ENCODE measurements at regions not wholly inside any gene's neighbourhood (a gene's known extent, or its start where the extent isn't known, plus 50 kb on each side); places are given as distances from the start of the nearest gene placed in this dataset.

- ChIA-PET POLR2A (no interaction called here), CTCF (no interaction called here)
- Mint-ChIP-seq H3K4me3 (no peak overlapping the region), H3K27ac (no peak overlapping the region), H3K27me3 (no peaks in the 10 kb centered on the region), H3K4me1 (no peaks in the 10 kb centered on the region), H3K9me3 (no peaks in the 10 kb centered on the region), H3K36me3 (ENCODE audit: low read depth) (no peaks in the 10 kb centered on the region)
- no peak for DNase-seq
Measured at GRCh38 chr9:29796291-29796952, 2223.1 kb upstream of the C9orf72 start.

GRCh38 chr9:29798599-29798998 lies 2225.3 kb upstream of the C9orf72 start:
- POLR2A ChIA-PET: no interaction called here
- H3K36me3 Mint-ChIP-seq (ENCODE audit: low read depth): no peaks in the 10 kb centered on the region
- CTCF ChIA-PET: no interaction called here
- H3K9me3 Mint-ChIP-seq: no peaks in the 10 kb centered on the region
- no peaks in the 10 kb centered on the region for H3K27me3 Mint-ChIP-seq
- no peak overlapping the region for H3K4me3 Mint-ChIP-seq
- DNase-seq: no peak
- H3K4me1 Mint-ChIP-seq: no peaks in the 10 kb centered on the region
- H3K27ac Mint-ChIP-seq: no peak overlapping the region

- ChIA-PET CTCF (no interaction called here), POLR2A (no interaction called here)
- no peaks in the 10 kb centered on the region for H3K9me3 Mint-ChIP-seq
- H3K4me3 Mint-ChIP-seq: no peak overlapping the region
- no peak overlapping the region for H3K27ac Mint-ChIP-seq
- DNase-seq: no peak
- no peaks in the 10 kb centered on the region for H3K4me1 Mint-ChIP-seq
- H3K27me3 Mint-ChIP-seq: no peaks in the 10 kb centered on the region
- no peaks in the 10 kb centered on the region for H3K36me3 Mint-ChIP-seq (ENCODE audit: low read depth)
Measured at GRCh38 chr9:29799227-29799626, 2225.9 kb upstream of the C9orf72 start.

GRCh38 chr9:29800821-29801220 lies 2227.5 kb upstream of the C9orf72 start:
- ChIA-PET CTCF (no interaction called here), POLR2A (no interaction called here)
- no peak for DNase-seq
- H3K36me3 Mint-ChIP-seq (ENCODE audit: low read depth): no peaks in the 10 kb centered on the region
- H3K27ac Mint-ChIP-seq: no peak overlapping the region
- no peaks in the 10 kb centered on the region for H3K9me3 Mint-ChIP-seq
- no peak overlapping the region for H3K4me3 Mint-ChIP-seq
- no peaks in the 10 kb centered on the region for H3K27me3 Mint-ChIP-seq
- no peaks in the 10 kb centered on the region for H3K4me1 Mint-ChIP-seq

GRCh38 chr9:29802454-29802853 lies 2229.2 kb upstream of the C9orf72 start:
- no peak for DNase-seq
- CTCF ChIA-PET: no interaction called here
- POLR2A ChIA-PET: no interaction called here
- Mint-ChIP-seq H3K36me3 (ENCODE audit: low read depth) (no peaks in the 10 kb centered on the region), H3K27me3 (no peaks in the 10 kb centered on the region), H3K27ac (no peak overlapping the region), H3K4me3 (no peak overlapping the region), H3K4me1 (no peaks in the 10 kb centered on the region), H3K9me3 (no peaks in the 10 kb centered on the region)

- Mint-ChIP-seq H3K36me3 (ENCODE audit: low read depth) (no peaks in the 10 kb centered on the region), H3K4me3 (no peak overlapping the region), H3K27me3 (no peaks in the 10 kb centered on the region), H3K27ac (no peak overlapping the region), H3K9me3 (peaks cover 2% of the 10 kb centered on the region), H3K4me1 (no peaks in the 10 kb centered on the region)
- POLR2A ChIA-PET: no interaction called here
- no peak for DNase-seq
- CTCF ChIA-PET: no interaction called here
Measured at GRCh38 chr9:29806937-29807618, 2233.8 kb upstream of the C9orf72 start.

GRCh38 chr9:29816954-29817703 lies 2243.8 kb upstream of the C9orf72 start:
- Mint-ChIP-seq H3K27ac (no peak overlapping the region), H3K36me3 (ENCODE audit: low read depth) (no peaks in the 10 kb centered on the region), H3K9me3 (peaks cover 18% of the 10 kb centered on the region), H3K4me3 (no peak overlapping the region), H3K4me1 (no peaks in the 10 kb centered on the region), H3K27me3 (no peaks in the 10 kb centered on the region)
- CTCF ChIA-PET: no interaction called here
- DNase-seq: no peak
- POLR2A ChIA-PET: no interaction called here

- H3K4me1 Mint-ChIP-seq: no peaks in the 10 kb centered on the region
- no peak overlapping the region for H3K27ac Mint-ChIP-seq
- ChIA-PET CTCF (no interaction called here), POLR2A (no interaction called here)
- no peak overlapping the region for H3K4me3 Mint-ChIP-seq
- no peaks in the 10 kb centered on the region for H3K27me3 Mint-ChIP-seq
- H3K36me3 Mint-ChIP-seq (ENCODE audit: low read depth): no peaks in the 10 kb centered on the region
- no peak for DNase-seq
- H3K9me3 Mint-ChIP-seq: peaks cover 15% of the 10 kb centered on the region
Measured at GRCh38 chr9:29822458-29822857, 2249.2 kb upstream of the C9orf72 start.

GRCh38 chr9:29826421-29826820 lies 2253.1 kb upstream of the C9orf72 start:
- H3K9me3 Mint-ChIP-seq: peaks cover 3% of the 10 kb centered on the region
- no peaks in the 10 kb centered on the region for H3K27me3 Mint-ChIP-seq
- no peak overlapping the region for H3K27ac Mint-ChIP-seq
- H3K36me3 Mint-ChIP-seq (ENCODE audit: low read depth): no peaks in the 10 kb centered on the region
- ChIA-PET POLR2A (no interaction called here), CTCF (no interaction called here)
- no peaks in the 10 kb centered on the region for H3K4me1 Mint-ChIP-seq
- H3K4me3 Mint-ChIP-seq: no peak overlapping the region
- DNase-seq: no peak

GRCh38 chr9:29830821-29831220 lies 2257.5 kb upstream of the C9orf72 start:
- H3K27me3 Mint-ChIP-seq: no peaks in the 10 kb centered on the region
- H3K27ac Mint-ChIP-seq: no peak overlapping the region
- ChIA-PET CTCF (no interaction called here), POLR2A (no interaction called here)
- DNase-seq: no peak
- no peak overlapping the region for H3K4me3 Mint-ChIP-seq
- H3K36me3 Mint-ChIP-seq (ENCODE audit: low read depth): no peaks in the 10 kb centered on the region
- H3K9me3 Mint-ChIP-seq: no peaks in the 10 kb centered on the region
- H3K4me1 Mint-ChIP-seq: no peaks in the 10 kb centered on the region

GRCh38 chr9:29838491-29839020 lies 2265.3 kb upstream of the C9orf72 start:
- H3K36me3 Mint-ChIP-seq (ENCODE audit: low read depth): no peaks in the 10 kb centered on the region
- POLR2A ChIA-PET: no interaction called here
- H3K27me3 Mint-ChIP-seq: no peaks in the 10 kb centered on the region
- H3K4me3 Mint-ChIP-seq: no peak overlapping the region
- H3K27ac Mint-ChIP-seq: no peak overlapping the region
- DNase-seq: no peak
- CTCF ChIA-PET: no interaction called here
- no peaks in the 10 kb centered on the region for H3K9me3 Mint-ChIP-seq
- no peaks in the 10 kb centered on the region for H3K4me1 Mint-ChIP-seq

GRCh38 chr9:29844251-29844650 lies 2271.0 kb upstream of the C9orf72 start:
- ChIA-PET POLR2A (no interaction called here), CTCF (no interaction called here)
- Mint-ChIP-seq H3K4me3 (no peak overlapping the region), H3K36me3 (ENCODE audit: low read depth) (no peaks in the 10 kb centered on the region), H3K4me1 (no peaks in the 10 kb centered on the region), H3K27ac (no peak overlapping the region), H3K9me3 (no peaks in the 10 kb centered on the region), H3K27me3 (no peaks in the 10 kb centered on the region)
- no peak for DNase-seq

- CTCF ChIA-PET: no interaction called here
- H3K27ac Mint-ChIP-seq: no peak overlapping the region
- POLR2A ChIA-PET: no interaction called here
- no peaks in the 10 kb centered on the region for H3K9me3 Mint-ChIP-seq
- no peaks in the 10 kb centered on the region for H3K27me3 Mint-ChIP-seq
- H3K4me3 Mint-ChIP-seq: no peak overlapping the region
- no peak for DNase-seq
- H3K36me3 Mint-ChIP-seq (ENCODE audit: low read depth): no peaks in the 10 kb centered on the region
- H3K4me1 Mint-ChIP-seq: no peaks in the 10 kb centered on the region
Measured at GRCh38 chr9:29850664-29851063, 2277.4 kb upstream of the C9orf72 start.

GRCh38 chr9:29861803-29862202 lies 2288.5 kb upstream of the C9orf72 start:
- no peaks in the 10 kb centered on the region for H3K4me1 Mint-ChIP-seq
- H3K4me3 Mint-ChIP-seq: no peak overlapping the region
- CTCF ChIA-PET: no interaction called here
- no peak for DNase-seq
- H3K27me3 Mint-ChIP-seq: no peaks in the 10 kb centered on the region
- POLR2A ChIA-PET: no interaction called here
- no peak overlapping the region for H3K27ac Mint-ChIP-seq
- H3K9me3 Mint-ChIP-seq: no peaks in the 10 kb centered on the region
- no peaks in the 10 kb centered on the region for H3K36me3 Mint-ChIP-seq (ENCODE audit: low read depth)

Measured in activated CD4-positive, alpha-beta memory T cell treated with anti-CD3 and anti-CD28 coated beads, Interleukin-2, amount 10 ng/mL, durations not matched to agents 7 days and 5 days (primary cell).